HL-60 (cell line): ENCODE measurements at regions not wholly inside any gene's neighbourhood (a gene's known extent, or its start where the extent isn't known, plus 50 kb on each side); places are given as distances from the start of the nearest gene placed in this dataset.

Experiments used
- POLR2AphosphoS5 ChIP-seq: IDR thresholded peaks from 2 replicates; pipeline ENCODE4 v1.6.1; 2012; ENCODE audit warnings: low read depth
- TF ChIP-seq, protein P1 (sequence below): IDR thresholded peaks from one replicate; pipeline ENCODE4 v1.5.1; 2011; ENCODE audit warnings: low read length, control low read depth, inconsistent platforms; ENCODE audit not compliant: insufficient read depth
- TF ChIP-seq, protein P2 (sequence below): IDR thresholded peaks from 2 replicates; pipeline ENCODE4 v1.6.1; 2012; ENCODE audit warnings: low read depth; ENCODE audit not compliant: insufficient replicate concordance

GRCh38 chr10:23891301-23891700 lies 317.6 kb upstream of the KIAA1217 start:
- TF ChIP-seq, protein P1, sequence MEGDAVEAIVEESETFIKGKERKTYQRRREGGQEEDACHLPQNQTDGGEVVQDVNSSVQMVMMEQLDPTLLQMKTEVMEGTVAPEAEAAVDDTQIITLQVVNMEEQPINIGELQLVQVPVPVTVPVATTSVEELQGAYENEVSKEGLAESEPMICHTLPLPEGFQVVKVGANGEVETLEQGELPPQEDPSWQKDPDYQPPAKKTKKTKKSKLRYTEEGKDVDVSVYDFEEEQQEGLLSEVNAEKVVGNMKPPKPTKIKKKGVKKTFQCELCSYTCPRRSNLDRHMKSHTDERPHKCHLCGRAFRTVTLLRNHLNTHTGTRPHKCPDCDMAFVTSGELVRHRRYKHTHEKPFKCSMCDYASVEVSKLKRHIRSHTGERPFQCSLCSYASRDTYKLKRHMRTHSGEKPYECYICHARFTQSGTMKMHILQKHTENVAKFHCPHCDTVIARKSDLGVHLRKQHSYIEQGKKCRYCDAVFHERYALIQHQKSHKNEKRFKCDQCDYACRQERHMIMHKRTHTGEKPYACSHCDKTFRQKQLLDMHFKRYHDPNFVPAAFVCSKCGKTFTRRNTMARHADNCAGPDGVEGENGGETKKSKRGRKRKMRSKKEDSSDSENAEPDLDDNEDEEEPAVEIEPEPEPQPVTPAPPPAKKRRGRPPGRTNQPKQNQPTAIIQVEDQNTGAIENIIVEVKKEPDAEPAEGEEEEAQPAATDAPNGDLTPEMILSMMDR = no peak
- no peak for TF ChIP-seq POLR2AphosphoS5
- TF ChIP-seq, protein P2, sequence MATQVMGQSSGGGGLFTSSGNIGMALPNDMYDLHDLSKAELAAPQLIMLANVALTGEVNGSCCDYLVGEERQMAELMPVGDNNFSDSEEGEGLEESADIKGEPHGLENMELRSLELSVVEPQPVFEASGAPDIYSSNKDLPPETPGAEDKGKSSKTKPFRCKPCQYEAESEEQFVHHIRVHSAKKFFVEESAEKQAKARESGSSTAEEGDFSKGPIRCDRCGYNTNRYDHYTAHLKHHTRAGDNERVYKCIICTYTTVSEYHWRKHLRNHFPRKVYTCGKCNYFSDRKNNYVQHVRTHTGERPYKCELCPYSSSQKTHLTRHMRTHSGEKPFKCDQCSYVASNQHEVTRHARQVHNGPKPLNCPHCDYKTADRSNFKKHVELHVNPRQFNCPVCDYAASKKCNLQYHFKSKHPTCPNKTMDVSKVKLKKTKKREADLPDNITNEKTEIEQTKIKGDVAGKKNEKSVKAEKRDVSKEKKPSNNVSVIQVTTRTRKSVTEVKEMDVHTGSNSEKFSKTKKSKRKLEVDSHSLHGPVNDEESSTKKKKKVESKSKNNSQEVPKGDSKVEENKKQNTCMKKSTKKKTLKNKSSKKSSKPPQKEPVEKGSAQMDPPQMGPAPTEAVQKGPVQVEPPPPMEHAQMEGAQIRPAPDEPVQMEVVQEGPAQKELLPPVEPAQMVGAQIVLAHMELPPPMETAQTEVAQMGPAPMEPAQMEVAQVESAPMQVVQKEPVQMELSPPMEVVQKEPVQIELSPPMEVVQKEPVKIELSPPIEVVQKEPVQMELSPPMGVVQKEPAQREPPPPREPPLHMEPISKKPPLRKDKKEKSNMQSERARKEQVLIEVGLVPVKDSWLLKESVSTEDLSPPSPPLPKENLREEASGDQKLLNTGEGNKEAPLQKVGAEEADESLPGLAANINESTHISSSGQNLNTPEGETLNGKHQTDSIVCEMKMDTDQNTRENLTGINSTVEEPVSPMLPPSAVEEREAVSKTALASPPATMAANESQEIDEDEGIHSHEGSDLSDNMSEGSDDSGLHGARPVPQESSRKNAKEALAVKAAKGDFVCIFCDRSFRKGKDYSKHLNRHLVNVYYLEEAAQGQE = no peak
